PC-9 (cell line): ENCODE measurements at regions not wholly inside any gene's neighbourhood (a gene's known extent, or its start where the extent isn't known, plus 50 kb on each side); places are given as distances from the start of the nearest gene placed in this dataset.

Experiments used
- EZH2 ChIP-seq: fragments of 200-600 bp; sonication (generic); IDR thresholded peaks from 2 replicates; pipeline ENCODE4 v1.8.0; 2017; ENCODE audit warnings: antibody characterized with exemption, low read depth
- TF ChIP-seq, protein P1 (sequence below): fragments of 200-600 bp; sonication (generic); conservative IDR thresholded peaks from 2 replicates; pipeline ENCODE4 v1.6.1; 2017; ENCODE audit warnings: mixed run types, antibody characterized with exemption, mild to moderate bottlenecking, moderate library complexity

DNA sequence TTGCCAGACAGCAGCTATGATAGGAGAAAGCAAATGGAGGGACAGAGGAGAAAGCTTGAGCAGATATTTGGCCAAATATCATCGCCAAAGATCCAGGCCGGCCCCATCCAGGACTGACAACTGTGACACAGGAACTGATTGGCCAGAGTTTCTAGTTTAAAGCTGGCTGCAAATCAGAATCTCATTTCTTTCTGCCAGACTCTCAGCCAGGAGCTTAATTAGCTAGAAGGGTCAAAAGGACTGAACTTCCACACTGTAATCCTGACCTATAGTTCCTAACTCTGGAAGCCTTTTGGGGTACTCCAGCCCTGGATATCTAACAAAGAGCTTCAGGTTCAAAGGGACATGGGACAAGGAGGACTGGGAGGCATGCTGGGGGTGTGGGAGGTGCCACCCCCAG lies 106.7 kb upstream of the GNG12 start:
- no peak for TF ChIP-seq EZH2
- TF ChIP-seq, protein P1, sequence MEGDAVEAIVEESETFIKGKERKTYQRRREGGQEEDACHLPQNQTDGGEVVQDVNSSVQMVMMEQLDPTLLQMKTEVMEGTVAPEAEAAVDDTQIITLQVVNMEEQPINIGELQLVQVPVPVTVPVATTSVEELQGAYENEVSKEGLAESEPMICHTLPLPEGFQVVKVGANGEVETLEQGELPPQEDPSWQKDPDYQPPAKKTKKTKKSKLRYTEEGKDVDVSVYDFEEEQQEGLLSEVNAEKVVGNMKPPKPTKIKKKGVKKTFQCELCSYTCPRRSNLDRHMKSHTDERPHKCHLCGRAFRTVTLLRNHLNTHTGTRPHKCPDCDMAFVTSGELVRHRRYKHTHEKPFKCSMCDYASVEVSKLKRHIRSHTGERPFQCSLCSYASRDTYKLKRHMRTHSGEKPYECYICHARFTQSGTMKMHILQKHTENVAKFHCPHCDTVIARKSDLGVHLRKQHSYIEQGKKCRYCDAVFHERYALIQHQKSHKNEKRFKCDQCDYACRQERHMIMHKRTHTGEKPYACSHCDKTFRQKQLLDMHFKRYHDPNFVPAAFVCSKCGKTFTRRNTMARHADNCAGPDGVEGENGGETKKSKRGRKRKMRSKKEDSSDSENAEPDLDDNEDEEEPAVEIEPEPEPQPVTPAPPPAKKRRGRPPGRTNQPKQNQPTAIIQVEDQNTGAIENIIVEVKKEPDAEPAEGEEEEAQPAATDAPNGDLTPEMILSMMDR, result no peak
